ENCODE measurements at regions not wholly inside any gene's neighbourhood (a gene's known extent, or its start where the extent isn't known, plus 50 kb on each side); places are given as distances from the start of the nearest gene placed in this dataset.

DNA sequence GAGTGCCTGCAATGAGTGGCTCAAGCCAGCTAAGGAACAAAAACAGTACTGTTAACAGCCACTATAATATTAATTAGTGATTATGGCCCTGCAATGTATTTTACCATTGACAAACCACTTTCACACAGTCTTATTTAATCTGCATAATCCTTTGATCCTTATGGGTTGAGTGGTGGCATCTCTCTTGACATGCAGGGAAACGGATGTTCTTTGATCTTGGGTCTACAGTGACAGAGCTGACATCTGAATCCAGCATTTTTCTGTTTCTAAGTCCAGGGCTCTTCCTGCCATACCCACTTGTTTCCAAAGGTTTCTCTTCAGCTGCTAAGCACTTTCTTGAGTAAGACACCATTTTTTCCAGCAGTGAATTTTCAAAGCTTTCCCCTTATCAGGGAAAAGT is 277.7 kb upstream of the ROPN1 start:
- Histone ChIP-seq H3K9ac (ENCODE audit: insufficient read depth, low read length, poor library complexity, severe bottlenecking) (no peak overlapping the region), H3K27ac (ENCODE audit: low read depth in 1 of 2, low read length in 2 of 2) (no peak overlapping the region), H3K36me3 (replicated peaks in 1 of 2; ENCODE audit: control insufficient read depth in 1 of 2, insufficient read depth in 2 of 2, low read length in 2 of 2) (no peaks in the 10 kb centered on the region), H3K4me1 (ENCODE audit: control insufficient read depth in 1 of 2, insufficient read depth in 2 of 2, low read length in 2 of 2) (no peaks in the 10 kb centered on the region), H3K4me2 (replicated peaks; ENCODE audit: extremely low read depth, low read length, poor library complexity, severe bottlenecking) (no peak overlapping the region), H2AFZ (ENCODE audit: insufficient read depth, low read depth, low read length, poor library complexity, severe bottlenecking) (no peak overlapping the region), H3K4me3 (replicated peaks in 1 of 3; ENCODE audit: low read depth in 2 of 3, low read length in 3 of 3) (no peak overlapping the region), H3K79me2 (ENCODE audit: insufficient read depth, low read length) (no peaks in the 10 kb centered on the region), H4K20me1 (ENCODE audit: insufficient read depth, low read length) (no peaks in the 10 kb centered on the region), H3K27me3 (ENCODE audit: control insufficient read depth in 2 of 2, insufficient read depth in 2 of 2, low read length in 2 of 2) (no peaks in the 10 kb centered on the region), H3K9me3 (replicated peaks in 1 of 2; ENCODE audit: control insufficient read depth in 1 of 2, insufficient read depth in 1 of 2, low read length in 2 of 2) (no peaks in the 10 kb centered on the region)
- no peaks in the 10 kb centered on the region for H3K36me3 Mint-ChIP-seq
- intact Hi-C loops (cut with micrococcal nuclease): no loop called here
- H3K9me3 Mint-ChIP-seq: peaks cover 0 to 3% (median 0%) of the 10 kb centered on the region in 7 donors
- no peaks in the 10 kb centered on the region for H3K4me1 Mint-ChIP-seq
- H3K27me3 Mint-ChIP-seq (ENCODE audit: low read depth in 3 of 3): peaks cover 3 to 15% (median 8%) of the 10 kb centered on the region in 3 donors
- no peak overlapping the region for H3K27ac Mint-ChIP-seq
- TF ChIP-seq CTCF (IDR thresholded peaks at IDR 0.05): no peak
- H3K4me3 Mint-ChIP-seq: no peak overlapping the region
- DNase-seq: no peak
- 88% methylated on average over 1 of the region's 1 CpG for WGBS (ENCODE audit: insufficient coverage)

GRCh38 chr3:124272605-124273151 is 280.8 kb upstream of the ROPN1 start:
- Mint-ChIP-seq H3K36me3 (no peaks in the 10 kb centered on the region), H3K27me3 (ENCODE audit: low read depth in 3 of 3) (peaks cover 0 to 13% (median 9%) of the 10 kb centered on the region in 3 donors), H3K4me3 (no peak overlapping the region), H3K27ac (no peak overlapping the region), H3K9me3 (no peaks in the 10 kb centered on the region), H3K4me1 (no peaks in the 10 kb centered on the region)
- no peak for TF ChIP-seq CTCF (IDR thresholded peaks at IDR 0.05)
- Histone ChIP-seq H3K4me2 (replicated peaks; ENCODE audit: extremely low read depth, low read length, poor library complexity, severe bottlenecking) (no peak overlapping the region), H3K4me1 (ENCODE audit: control insufficient read depth in 1 of 2, insufficient read depth in 2 of 2, low read length in 2 of 2) (no peaks in the 10 kb centered on the region), H3K27ac (ENCODE audit: low read depth in 1 of 2, low read length in 2 of 2) (no peak overlapping the region), H3K9ac (ENCODE audit: insufficient read depth, low read length, poor library complexity, severe bottlenecking) (no peak overlapping the region), H3K27me3 (ENCODE audit: control insufficient read depth in 2 of 2, insufficient read depth in 2 of 2, low read length in 2 of 2) (no peaks in the 10 kb centered on the region), H3K36me3 (replicated peaks in 1 of 2; ENCODE audit: control insufficient read depth in 1 of 2, insufficient read depth in 2 of 2, low read length in 2 of 2) (no peaks in the 10 kb centered on the region), H3K79me2 (ENCODE audit: insufficient read depth, low read length) (no peaks in the 10 kb centered on the region), H4K20me1 (ENCODE audit: insufficient read depth, low read length) (no peaks in the 10 kb centered on the region), H3K4me3 (replicated peaks in 1 of 3; ENCODE audit: low read depth in 2 of 3, low read length in 3 of 3) (no peak overlapping the region), H2AFZ (ENCODE audit: insufficient read depth, low read depth, low read length, poor library complexity, severe bottlenecking) (no peak overlapping the region), H3K9me3 (replicated peaks in 1 of 2; ENCODE audit: control insufficient read depth in 1 of 2, insufficient read depth in 1 of 2, low read length in 2 of 2) (no peaks in the 10 kb centered on the region)
- intact Hi-C loops (cut with micrococcal nuclease): no loop called here
- WGBS (ENCODE audit: insufficient coverage): 87% methylated on average over 6 of the region's 6 CpGs
- no peak for DNase-seq

All from CD14-positive monocyte (primary cell).